PC-9 (cell line): ENCODE measurements at regions not wholly inside any gene's neighbourhood (a gene's known extent, or its start where the extent isn't known, plus 50 kb on each side); places are given as distances from the start of the nearest gene placed in this dataset.

Experiments used
- BruUV-seq: library from RNA; stranded (reverse); fragments of 400-500 nt; replicated peaks from 2 replicates; lab custom pipeline; 2021; lab: Mats Ljungman, UMichigan
- CTCF ChIA-PET: fragments of 300-600 bp; sonication (Branson Sonifier 250); formaldehyde crosslinking; loops from one replicate; lab custom pipeline; 2022; ENCODE audit warnings: antibody characterized with exemption; lab: Charles Lee
- POLR2A ChIA-PET: fragments of 300-600 bp; sonication (Branson Sonifier 250); formaldehyde crosslinking; loops from one replicate; lab custom pipeline; 2022; ENCODE audit warnings: antibody characterized with exemption; ENCODE audit not compliant: unreplicated experiment; lab: Charles Lee
- DNase-seq, 2 experiments: peaks; one replicate each; pipeline versions ENCODE4 v3.0.0 to v3.0.0-alpha.2; 2015 to 2022; ENCODE audit warnings: mixed read lengths in 1 of 2
- H2AFZ ChIP-seq: fragments of 200-600 bp; sonication (generic); 2 replicates; pipeline ENCODE4 v1.8.1; 2017; ENCODE audit warnings: antibody characterized with exemption
- H3F3A ChIP-seq: fragments of 200-600 bp; sonication (generic); 2 replicates; pipeline ENCODE4 v1.8.1; 2017; ENCODE audit warnings: antibody characterized with exemption, mild to moderate bottlenecking, low read depth; ENCODE audit not compliant: insufficient read depth
- H3K27ac ChIP-seq: fragments of 200-600 bp; sonication (generic); 2 replicates; pipeline ENCODE4 v1.6.1; 2016; ENCODE audit warnings: mixed run types
- H3K27me3 ChIP-seq: fragments of 200-600 bp; sonication (generic); 2 replicates; pipeline ENCODE4 v1.6.1; 2016; ENCODE audit warnings: low read depth, mixed run types; ENCODE audit not compliant: insufficient read depth
- H3K36me3 ChIP-seq: fragments of 200-600 bp; sonication (generic); 2 replicates; pipeline ENCODE4 v1.6.1; 2016; ENCODE audit warnings: low read depth, mixed run types
- H3K4me1 ChIP-seq: fragments of 200-600 bp; sonication (generic); replicated peaks from 2 replicates; pipeline ENCODE4 v1.6.1; 2016; ENCODE audit warnings: mixed run types; ENCODE audit not compliant: insufficient read depth
- H3K4me2 ChIP-seq: fragments of 200-600 bp; sonication (generic); 2 replicates; pipeline ENCODE4 v1.6.1; 2017; ENCODE audit warnings: mixed run types
- H3K4me3 ChIP-seq: fragments of 200-600 bp; sonication (generic); 2 replicates; pipeline ENCODE4 v1.6.1; 2016; ENCODE audit warnings: mixed run types
- H3K79me2 ChIP-seq: fragments of 200-600 bp; sonication (generic); 2 replicates; pipeline ENCODE4 v1.6.1; 2017; ENCODE audit warnings: low read depth, mixed run types
- H3K9me2 ChIP-seq: fragments of 200-600 bp; sonication (generic); 2 replicates; pipeline ENCODE4 v1.8.1; 2017; ENCODE audit warnings: mild to moderate bottlenecking; ENCODE audit not compliant: insufficient read depth
- H3K9me3 ChIP-seq: fragments of 200-600 bp; sonication (generic); 2 replicates; pipeline ENCODE4 v1.8.1; 2016; ENCODE audit warnings: low read depth; ENCODE audit not compliant: insufficient read depth
- H4K20me1 ChIP-seq: fragments of 200-600 bp; sonication (generic); 2 replicates; pipeline ENCODE4 v1.8.1; 2017; ENCODE audit not compliant: insufficient read depth
- CTCF ChIP-seq: fragments of 200-600 bp; sonication (generic); conservative IDR thresholded peaks from 2 replicates; pipeline ENCODE4 v1.6.1; 2017; ENCODE audit warnings: mixed run types, antibody characterized with exemption, mild to moderate bottlenecking, moderate library complexity
- EZH2 ChIP-seq: fragments of 200-600 bp; sonication (generic); IDR thresholded peaks from 2 replicates; pipeline ENCODE4 v1.8.0; 2017; ENCODE audit warnings: antibody characterized with exemption, low read depth
- intact Hi-C: fragments of 100-400 bp; cut with micrococcal nuclease; formaldehyde crosslinking; loops from one replicate; pipeline ENCODE4 v1.10.0; 2022; ENCODE audit not compliant: unreplicated experiment

GRCh38 chr15:88398011-88398410 is 69.2 kb downstream of the MRPL46 start:
- H3K27ac ChIP-seq = no peak overlapping the region
- DNase-seq = no peak
- no peaks in the 10 kb centered on the region for H3K79me2 ChIP-seq
- H3F3A ChIP-seq = no peaks in the 10 kb centered on the region
- no peaks in the 10 kb centered on the region for H3K36me3 ChIP-seq
- H3K4me1 ChIP-seq = no peaks in the 10 kb centered on the region
- H3K4me2 ChIP-seq = no peak overlapping the region
- POLR2A ChIA-PET = no interaction called here
- H3K9me2 ChIP-seq = no peaks in the 10 kb centered on the region
- BruUV-seq = no TSS peak
- peaks cover 92% of the 10 kb centered on the region for H3K27me3 ChIP-seq
- CTCF ChIA-PET = no interaction called here
- TF ChIP-seq EZH2 (no peak), CTCF (no peak)
- no peaks in the 10 kb centered on the region for H3K9me3 ChIP-seq
- intact Hi-C loops = no loop called here
- no peaks in the 10 kb centered on the region for H4K20me1 ChIP-seq
- H2AFZ ChIP-seq = no peak overlapping the region
- no peak overlapping the region for H3K4me3 ChIP-seq

- intact Hi-C loops = no loop called here
- no peaks in the 10 kb centered on the region for H3K79me2 ChIP-seq
- no peak overlapping the region for H3K4me2 ChIP-seq
- TF ChIP-seq EZH2 = no peak
- DNase-seq = no peak
- no peak overlapping the region for H3K27ac ChIP-seq
- H3K4me1 ChIP-seq = no peaks in the 10 kb centered on the region
- H3K9me3 ChIP-seq = no peaks in the 10 kb centered on the region
- ChIA-PET POLR2A (no interaction called here), CTCF (no interaction called here)
- no peaks in the 10 kb centered on the region for H4K20me1 ChIP-seq
- H3K27me3 ChIP-seq = peaks cover 89% of the 10 kb centered on the region
- BruUV-seq = no TSS peak
- no peak overlapping the region for H3K4me3 ChIP-seq
- no peaks in the 10 kb centered on the region for H3F3A ChIP-seq
- H2AFZ ChIP-seq = no peak overlapping the region
- H3K36me3 ChIP-seq = no peaks in the 10 kb centered on the region
- no peaks in the 10 kb centered on the region for H3K9me2 ChIP-seq
Observed at GRCh38 chr15:88397506-88397905, 69.7 kb downstream of the MRPL46 start.

GRCh38 chr15:88395872-88396781 is 71.1 kb downstream of the MRPL46 start:
- intact Hi-C loops = no loop called here
- no peaks in the 10 kb centered on the region for H3K36me3 ChIP-seq
- DNase-seq = no peak
- ChIA-PET POLR2A (no interaction called here), CTCF (no interaction called here)
- H3K27ac ChIP-seq = no peak overlapping the region
- H3K4me2 ChIP-seq = no peak overlapping the region
- no peaks in the 10 kb centered on the region for H3K4me1 ChIP-seq
- no peak overlapping the region for H2AFZ ChIP-seq
- H3K9me2 ChIP-seq = no peaks in the 10 kb centered on the region
- no peaks in the 10 kb centered on the region for H3K9me3 ChIP-seq
- no peak overlapping the region for H3K4me3 ChIP-seq
- H3K79me2 ChIP-seq = no peaks in the 10 kb centered on the region
- peaks cover 77% of the 10 kb centered on the region for H3K27me3 ChIP-seq
- H3F3A ChIP-seq = no peaks in the 10 kb centered on the region
- no TSS peak for BruUV-seq
- TF ChIP-seq CTCF (no peak), EZH2 (no peak)
- no peaks in the 10 kb centered on the region; the same call in 1 of the 2 replicates for H4K20me1 ChIP-seq
